Activated naive CD4-positive, alpha-beta T cell treated with Interleukin-2 at 50 U/mL for 16 hours (primary cell): ENCODE measurements at regions not wholly inside any gene's neighbourhood (a gene's known extent, or its start where the extent isn't known, plus 50 kb on each side); places are given as distances from the start of the nearest gene placed in this dataset.

Source experiments
- DNase-seq: peaks from one replicate; pipeline ENCODE4 v3.0.0-alpha.2; 2020

DNA sequence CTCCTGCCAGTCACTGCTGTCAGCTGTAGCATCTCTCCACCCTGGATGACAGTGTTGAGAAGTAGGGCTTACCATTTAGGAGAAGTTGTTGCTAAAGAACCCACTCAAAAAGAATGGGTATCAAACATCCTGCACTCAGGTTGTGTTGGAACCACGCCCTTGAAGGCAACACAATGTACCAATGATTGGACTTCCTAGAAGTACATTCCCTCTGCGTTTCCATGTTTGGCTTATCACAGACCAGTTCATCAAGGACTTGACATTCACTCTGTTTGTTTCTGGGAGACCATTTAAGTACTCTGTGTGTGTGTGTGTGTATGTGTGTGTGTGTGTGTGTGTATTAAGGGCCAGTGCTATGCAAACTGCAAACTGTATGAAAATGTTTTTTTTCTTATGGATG, 200.6 kb upstream of the GATB start:
- no peak for DNase-seq

DNA sequence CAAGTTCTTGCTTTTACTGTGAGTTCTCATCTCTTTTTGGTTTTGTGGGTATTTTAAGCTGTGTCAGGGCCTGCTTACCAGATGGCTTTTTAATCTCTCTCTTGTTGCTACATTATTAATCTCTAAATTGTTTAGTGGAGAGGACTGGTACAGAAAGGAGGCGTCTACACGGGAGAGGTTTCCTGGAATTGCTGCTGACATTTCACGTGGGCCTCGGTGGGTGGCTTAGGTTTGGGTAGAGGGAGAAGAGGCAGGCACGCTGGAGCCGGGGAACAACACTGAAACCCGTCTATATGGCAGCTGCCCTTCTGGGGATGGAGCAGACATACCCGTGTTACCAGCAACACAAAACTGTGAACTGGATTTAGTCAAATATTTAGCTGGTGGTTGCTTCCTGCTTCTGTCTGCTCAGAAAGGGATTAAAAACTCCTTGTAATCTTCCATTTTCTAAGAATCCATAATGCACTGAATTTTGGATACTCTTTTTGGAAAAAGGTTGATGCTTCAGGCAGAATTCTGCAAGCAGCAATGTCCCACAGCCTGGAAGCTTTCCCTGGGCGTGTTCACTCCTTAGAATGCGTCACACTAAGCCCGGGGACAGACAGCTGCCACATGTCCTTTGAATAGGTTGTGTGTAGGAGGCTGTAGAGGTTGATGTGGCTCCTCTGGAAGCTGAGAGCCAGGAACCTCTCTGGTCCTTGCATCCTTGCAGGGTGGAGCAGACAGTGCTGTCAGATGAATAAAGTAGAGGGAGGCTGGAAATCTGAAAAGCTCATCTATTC, 199.8 kb upstream of the GATB start:
- no peak for DNase-seq

DNA sequence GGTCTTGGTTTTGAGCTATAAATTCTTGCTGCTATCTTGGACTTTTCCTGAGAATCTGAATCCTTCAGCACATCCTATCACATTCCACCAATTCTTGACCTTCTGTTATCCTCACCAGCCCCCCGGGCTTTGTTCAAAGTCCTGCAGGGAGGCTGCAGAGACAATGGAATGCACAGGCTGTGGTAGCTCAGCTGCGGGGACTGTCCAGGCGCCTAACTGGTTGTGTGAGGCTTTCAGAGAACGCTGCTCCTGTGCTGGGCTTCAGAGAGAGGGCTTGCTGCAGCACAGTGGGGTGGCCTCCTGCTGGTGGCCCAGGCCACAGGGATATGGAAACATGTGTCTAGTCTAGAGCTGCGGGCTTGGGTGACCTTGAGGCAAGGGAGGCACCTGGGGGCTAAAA, 196.3 kb upstream of the GATB start:
- DNase-seq: no peak

DNA sequence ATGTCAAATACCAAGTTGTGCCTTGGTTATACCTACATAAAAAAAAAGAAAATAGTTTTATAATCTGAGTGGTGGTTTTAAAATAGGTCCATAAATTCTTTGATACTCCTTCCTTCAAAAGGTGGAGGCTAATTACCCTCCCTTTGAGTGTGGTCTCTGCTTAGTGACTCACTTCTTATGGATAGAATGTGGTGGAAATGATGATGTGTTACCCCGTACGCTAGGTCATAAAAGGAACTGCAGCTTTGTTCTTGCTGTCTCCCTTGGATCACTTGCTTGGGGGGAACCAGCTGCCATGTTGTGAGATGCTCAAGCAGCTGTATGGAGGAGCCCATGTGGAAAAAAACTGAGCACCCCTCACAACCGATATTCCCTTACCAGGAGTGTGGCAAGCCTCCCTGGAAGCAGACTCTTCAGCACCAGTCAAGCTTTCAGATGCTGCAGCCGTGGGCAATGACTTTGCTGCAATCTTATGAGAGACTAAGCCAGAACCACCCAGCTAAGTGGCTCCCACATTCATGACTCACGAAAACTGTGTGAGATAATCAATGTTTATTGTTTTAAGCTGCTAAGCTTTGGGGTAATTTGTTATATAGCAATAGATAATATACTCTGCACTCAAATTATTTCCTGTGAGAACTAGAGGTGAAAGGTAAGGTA, 195.0 kb upstream of the GATB start:
- no peak for DNase-seq

DNA sequence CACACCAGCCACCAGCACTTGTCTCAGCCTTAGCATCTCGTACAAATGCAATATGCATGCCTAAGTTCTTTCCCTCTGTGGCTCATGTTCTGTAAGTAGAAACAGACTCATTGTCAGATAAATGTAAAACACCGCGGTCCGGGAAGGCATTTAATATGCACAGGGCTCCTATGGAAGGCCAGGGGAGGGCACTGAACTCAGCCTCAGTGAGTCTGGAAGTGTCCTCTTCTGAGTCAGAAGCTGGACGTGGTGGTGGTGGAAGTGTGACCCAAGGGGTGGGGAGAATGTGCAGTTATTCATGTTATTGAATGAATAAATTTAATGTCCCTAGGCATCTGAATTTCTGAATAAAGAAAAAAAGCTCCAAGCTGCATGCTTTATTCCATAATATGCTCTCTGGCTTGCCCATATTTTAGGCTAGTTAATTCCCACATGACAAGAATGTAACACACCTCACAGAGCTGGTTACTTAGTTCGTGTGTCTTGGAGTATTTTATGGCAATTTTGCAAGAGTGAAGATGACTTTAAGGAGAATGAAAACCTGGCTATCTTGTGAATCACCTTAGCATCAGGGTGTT, 193.1 kb upstream of the GATB start:
- DNase-seq: no peak

DNA sequence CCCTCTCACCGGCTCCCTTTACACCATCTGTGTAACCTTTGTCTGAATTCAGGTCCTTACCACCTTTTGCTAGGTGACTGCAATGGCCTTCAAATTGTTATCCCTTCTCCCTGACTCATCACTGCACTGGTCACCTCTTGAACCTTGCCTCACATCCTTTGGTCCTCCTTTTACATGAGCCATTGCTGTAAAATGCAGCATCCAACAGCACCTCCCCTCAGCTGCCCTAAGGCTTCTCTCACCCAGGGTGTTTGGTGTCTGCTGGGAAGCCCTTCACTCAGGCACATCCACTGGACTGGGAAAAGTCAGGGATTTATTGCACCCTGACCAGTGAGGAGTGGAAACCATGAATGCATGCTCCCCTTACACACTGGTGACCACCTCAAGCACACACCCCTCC, 192.5 kb upstream of the GATB start:
- no peak for DNase-seq

DNA sequence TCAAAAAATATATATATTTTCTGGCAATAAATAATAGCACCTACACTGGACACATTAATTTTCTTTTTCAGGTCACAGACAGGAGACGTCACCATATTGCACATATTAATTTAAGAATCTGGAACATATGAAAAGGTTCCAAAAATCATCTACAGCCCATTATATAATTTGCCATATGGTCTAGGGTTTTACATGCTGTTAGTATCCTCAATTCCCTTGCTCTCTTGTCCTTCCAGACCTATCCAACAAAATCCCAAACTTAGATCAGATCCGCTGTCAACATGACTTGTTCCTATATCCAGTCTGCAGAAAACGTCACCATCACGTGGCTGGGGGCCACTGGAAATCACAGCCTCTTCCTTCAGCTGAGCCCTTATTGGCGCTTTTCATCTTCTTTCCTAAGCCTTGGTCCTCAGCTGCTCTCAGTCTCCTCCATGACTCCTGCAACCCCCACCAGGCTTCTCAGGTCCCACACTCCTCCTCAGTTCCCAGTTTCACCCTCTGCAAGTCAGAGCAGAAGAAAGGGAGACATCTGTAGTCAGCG, 192.0 kb upstream of the GATB start:
- DNase-seq: no peak

DNA sequence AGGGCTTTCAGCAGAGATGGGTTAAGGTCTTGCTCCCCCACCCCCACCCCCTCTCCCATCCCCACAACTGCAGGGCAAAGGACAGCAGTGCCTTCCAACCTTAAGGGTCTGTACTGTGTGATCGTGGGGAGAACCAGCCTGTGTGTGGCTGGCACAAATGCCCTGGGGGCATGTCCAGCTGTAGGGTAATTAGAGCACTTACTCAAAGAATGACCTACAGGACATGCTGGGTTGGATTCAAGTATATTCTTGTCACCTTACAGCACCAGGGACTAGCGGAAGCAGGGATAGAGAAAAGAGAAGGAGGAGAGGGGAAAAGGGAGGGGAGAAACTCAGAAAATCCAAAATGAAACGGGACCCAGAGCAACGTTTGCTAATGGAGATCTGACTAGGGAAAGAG, 191.3 kb upstream of the GATB start:
- DNase-seq: no peak

DNA sequence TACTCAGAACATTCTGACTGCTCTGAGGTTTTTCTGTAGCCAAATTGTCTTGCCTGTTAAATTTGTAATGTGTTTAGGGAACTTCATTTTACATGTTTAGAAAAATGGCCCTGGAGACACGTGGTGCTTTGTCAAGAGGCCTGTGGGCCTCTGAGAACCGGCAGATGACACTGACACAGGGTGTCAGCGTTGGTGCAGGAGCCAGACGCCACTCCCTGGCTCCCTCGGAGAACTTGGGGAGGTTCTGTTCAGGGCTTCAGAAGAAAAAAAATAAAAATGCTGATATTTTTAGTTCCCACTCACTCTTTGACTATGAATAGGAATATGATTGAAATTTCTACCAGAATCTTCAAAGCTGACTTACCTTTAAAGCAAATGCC, 190.9 kb upstream of the GATB start:
- no peak for DNase-seq

DNA sequence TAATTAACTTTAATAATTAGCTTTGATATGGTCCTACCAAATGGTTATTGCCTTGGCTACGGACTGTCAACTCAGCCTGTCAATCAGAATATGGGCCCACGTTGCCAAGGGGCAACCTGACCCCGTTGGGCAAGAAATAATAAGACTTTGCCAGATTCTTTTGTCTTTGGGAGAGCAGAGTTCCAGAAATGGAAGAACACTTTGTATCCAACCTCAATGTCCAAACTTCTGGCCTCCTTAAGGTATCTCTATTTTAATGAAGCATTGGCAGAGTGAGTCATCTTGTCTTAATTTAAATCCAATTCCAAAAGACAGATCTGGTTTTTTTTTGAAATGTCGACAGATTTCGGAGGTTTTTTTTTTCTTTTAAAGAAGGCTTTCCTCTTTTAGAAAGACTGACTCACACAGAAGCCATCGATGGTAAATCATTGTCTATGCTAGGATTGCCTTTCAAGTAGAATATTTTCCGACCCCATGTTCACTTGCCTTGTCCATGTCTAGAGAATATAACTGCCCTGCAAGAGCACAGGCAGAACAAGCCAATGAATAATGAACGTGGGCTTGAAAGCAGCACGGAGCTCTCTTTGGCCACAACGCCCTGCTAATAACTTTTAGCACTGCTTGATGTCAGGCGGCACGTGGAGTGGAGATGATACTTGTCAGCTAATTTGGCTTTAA, 190.3 kb upstream of the GATB start:
- DNase-seq: no peak

DNA sequence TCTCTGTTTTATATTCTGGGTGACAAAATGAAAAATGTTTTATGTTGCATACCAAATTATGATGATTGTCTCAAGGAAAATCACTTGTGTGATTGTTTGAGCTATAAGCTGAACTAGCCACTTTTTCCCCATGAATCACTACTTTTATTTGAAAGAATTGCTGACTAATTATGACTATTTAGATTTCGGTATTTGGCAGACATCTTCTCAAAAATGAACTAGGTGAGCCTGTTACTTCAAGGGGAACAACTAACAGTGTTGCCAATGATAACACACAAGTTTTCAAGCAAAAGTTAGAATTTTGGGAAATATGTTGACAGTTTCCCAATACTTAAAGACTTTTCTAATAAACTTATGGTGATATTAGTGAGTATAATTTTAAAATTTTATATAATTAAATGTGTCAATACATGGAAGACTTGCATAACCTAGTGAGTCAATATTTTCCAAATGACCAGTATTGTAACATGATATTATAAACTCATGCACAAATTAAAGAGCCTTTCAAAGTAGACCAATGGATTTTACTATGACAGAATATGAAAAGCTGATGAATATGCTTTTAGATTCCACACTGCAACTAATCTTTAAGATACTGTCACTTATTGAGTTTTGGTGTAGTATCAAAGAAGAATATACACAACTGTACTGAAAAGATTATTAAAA, 187.7 kb upstream of the GATB start:
- no peak for DNase-seq

DNA sequence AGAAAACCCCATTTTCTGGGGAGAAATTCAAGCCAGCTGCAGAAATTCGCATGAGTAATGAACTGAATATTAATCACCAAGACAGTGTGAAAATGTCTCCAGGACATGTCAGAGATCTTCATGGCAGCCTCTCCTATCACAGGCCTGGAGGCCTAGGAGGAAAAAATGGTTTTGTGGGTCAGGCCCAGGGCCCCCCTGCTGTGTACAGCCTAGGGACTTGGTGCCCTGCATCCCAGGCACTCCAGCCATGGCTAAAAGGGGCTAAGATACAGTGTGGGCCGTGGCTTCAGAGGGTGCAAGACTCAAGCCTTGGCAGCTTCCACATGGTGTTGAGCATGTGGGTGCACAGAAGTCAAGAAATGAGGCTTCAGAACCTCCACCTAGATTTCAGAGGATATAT, 185.9 kb upstream of the GATB start:
- no peak for DNase-seq

DNA sequence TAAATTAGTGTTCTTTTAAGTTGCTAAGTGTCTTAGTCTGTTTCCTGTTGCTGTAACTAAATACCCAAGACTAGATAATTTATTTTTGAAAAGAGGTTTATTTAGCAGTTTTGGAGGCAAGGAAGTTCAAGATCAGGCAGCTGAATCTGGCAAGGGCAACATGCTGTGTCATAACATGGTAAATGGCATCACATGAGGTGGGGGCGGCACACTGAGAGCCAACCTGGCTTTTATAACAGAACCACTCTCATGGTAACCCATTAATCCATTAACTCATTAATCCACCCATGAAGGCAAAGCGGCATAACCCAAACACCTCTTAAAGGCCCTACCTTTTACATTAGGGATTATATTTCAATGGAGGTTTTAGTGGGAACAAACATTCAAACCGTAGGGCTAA, 182.2 kb upstream of the GATB start:
- no peak for DNase-seq

DNA sequence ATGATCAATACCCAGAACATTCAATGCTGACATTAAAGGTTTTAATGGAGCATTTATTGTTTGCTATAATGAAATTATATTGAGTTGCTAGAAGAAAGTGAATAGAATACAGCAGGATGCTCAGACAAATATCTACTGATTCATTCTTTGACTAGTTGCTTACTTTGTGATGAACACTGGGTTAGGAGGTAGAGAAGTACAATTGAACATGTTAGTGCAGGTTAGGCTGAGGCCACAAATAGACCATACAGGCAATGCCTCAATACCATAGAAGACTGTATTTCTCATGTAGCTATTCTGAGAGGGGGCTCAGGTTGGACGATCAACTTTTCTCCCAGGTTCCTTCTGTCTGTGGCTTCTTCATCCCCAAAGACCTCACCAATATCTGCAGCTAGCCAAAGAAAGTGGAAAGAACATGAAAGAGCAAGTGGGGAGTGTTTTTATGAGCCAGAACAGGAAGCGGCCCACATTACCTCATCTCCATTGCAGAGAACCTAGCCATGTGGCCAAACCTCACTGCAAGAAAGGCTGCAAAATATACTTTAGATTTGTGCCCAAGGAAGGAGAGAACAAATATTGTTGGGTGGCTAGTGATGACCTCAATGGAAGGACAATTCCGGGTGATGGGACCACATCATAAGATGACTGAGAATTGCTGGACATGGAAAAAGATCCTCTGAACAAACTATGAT, 180.3 kb upstream of the GATB start:
- DNase-seq: no peak

DNA sequence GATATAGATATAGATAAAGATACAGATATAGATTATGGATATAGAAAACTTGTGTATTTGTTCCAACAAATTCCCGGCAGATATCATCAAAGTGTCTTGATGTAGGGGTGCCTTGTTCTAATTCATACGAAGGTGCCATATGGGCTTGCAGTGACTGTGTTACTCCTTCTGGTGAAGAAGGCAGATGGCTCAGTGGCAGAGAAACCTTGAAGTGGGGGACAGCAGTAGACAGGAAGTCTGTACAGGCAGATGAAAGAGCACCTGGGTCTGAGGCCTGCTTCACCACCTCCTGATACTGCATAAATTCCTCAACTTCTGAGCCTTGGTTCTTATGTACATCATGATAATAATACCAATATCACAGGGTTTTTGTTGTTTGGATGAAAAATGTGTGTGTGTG, 179.5 kb upstream of the GATB start:
- DNase-seq: no peak

DNA sequence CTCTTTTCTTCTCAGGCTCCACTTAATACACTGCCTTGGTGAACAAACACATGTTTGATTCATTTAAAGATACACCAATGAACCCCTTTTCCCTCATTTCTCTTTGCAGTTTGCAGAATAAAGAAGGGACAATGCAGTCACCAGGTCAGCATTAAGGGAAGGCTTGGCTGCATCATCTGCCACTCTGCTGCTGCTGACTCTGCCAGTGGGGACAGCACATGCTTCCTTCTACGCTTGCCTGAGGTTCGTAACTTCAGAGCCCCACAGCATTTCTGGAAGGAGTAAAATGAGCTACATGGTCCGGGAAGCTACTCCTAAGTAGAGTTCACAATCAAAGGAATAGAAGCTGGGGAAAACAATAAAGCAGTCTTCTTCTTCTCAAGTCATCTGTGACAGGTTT, 178.9 kb upstream of the GATB start:
- DNase-seq: no peak

DNA sequence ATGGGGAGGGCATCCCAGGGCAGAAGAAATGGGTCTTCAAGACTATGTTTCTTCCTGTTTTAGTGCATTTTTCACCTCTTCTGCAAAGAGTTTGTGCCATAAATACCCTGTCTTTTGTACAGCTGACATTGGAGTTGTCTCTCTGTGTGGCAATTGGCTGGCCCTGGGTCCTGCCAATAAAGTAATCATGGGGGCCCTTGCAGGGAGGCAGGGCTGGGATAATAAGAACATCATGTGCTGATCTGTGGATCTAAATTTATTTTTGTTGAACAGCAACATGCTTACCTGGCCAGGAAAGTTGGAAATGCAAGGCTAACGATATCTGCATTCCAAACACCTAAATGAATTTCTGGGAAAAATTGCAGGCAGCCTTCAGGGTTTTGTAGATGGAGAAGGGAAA, 174.6 kb upstream of the GATB start:
- no peak for DNase-seq

DNA sequence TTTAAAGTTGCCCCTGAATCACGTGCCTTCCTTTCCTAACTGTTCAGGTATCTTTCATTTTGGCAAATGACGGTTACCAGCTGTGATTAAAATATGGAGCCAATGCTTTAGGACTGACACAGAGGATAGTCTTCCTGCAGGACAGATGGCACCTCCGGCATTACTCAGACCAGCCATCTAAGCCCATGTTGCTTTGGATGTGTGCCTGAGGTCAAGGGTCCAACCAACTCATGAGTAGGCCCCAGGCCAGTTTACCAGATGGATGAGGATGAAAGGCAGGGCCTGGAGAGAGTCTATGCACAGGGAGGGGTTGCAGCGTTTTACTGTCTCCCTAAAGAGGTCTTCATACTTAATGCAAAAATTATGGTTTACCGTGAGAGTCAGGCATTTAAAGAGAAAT, 174.0 kb upstream of the GATB start:
- DNase-seq: no peak

DNA sequence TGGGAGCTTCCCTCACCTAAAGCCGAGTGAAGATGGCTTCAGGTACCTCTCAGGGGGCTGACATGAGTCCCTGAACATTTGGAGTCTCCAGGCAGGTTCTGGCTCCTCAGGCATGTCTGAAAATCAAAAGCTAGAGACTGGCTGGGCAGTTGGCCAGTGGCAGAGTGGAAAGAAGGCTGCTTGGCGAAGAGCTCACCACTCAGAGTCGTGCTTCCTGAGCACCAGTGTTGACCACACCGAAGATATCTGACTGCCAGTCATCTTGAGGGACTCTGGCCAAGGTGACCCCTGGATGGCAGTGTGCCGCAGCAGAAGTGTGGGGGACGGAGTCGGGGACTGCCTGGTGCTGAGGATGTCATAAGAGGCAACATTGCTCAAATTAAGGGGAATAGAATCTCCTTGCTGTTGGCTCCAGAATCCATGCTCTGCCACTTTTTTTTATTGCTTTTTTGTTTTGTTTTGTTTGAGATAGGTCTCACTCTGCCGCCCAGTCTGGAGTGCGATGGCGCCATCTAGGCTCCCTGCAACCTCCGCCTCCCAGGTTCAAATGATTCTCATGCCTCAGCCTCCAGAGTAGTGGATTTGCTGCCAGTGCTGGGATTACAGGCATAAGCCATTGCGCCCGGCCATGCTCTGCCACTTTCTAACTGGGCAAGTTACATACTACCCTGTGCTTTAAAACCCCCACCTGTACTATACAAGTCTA, 172.5 kb upstream of the GATB start:
- no peak for DNase-seq

DNA sequence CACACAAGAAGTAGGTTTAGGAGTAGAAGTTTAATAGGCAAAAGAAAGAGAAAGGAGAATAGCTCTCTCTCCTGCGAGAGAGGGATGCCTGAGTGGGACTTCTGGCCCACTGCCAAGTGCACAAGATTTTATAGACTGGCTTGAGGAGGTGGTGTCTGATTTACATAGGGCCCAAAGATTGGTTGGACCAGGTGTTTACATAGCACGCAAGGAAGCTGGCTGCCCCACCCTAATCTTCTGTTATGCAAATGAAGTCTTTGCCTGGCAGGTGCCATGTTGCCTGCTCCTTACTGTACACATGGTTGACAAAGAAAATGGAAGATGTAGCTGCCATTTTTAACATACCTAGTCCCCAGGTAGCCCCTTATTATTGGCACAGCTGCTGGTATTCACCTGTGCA, 170.8 kb upstream of the GATB start:
- no peak for DNase-seq

DNA sequence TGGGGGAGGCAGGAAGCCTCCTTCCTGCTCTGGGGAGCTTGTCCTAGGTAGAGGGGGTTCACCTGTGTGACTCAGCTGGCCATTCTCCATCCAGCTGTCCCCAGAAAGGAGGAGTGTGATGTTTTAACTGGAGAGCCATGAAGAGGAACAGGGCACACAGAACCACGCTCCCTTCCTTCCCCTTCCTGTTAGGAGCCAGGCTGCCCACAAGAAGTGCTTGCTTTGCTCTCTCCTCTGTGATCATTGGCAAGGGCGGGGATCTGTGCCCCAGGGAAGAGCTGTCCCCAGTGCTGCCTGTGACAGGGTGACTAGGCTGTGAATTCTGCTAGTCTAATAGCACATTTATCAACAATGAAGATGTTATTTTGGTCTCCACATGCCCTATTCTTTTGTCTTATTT, 169.6 kb upstream of the GATB start:
- no peak for DNase-seq

DNA sequence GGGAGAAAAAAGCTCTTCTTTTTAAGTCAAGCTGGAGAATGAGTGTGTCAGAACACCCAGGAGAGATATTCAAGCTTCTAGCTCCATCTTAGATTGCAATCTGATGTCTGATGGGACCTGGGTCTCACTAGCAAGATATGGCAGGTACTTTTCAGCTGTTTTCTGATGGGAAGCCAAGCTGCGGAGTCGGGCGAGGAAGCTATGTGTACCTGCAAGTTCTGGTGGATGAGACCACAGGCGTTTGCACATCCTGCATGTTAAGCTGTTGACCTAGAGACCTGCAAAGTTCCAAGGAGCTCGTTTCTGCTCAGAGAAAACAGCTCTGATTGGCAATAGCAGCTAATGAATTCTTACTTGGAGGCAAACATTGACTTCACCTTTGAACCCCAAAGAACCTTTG, 167.3 kb upstream of the GATB start:
- no peak for DNase-seq
